GM12878 (cell line): ENCODE measurements at regions not wholly inside any gene's neighbourhood (a gene's known extent, or its start where the extent isn't known, plus 50 kb on each side); places are given as distances from the start of the nearest gene placed in this dataset.

Experiments used
- ATAC-seq: fragments of 200-7000 bp; cut with Tn5 transposase; 3 replicates; pipeline ENCODE4 v1.9.1; 2020; ENCODE audit warnings: mild to moderate bottlenecking, moderate library complexity
- BruUV-seq: library from RNA; stranded (reverse); fragments of 400-500 nt; replicated peaks from 2 replicates; lab custom pipeline; 2021; lab: Mats Ljungman, UMichigan
- CTCF ChIA-PET: fragments of 300-600 bp; sonication (Branson Sonifier 250); formaldehyde crosslinking; extraction: SDS; loops from one replicate; lab custom pipeline; 2021; ENCODE audit warnings: inconsistent platforms; lab: Yijun Ruan, JAX
- POLR2A ChIA-PET: fragments of 350-600 bp; formaldehyde crosslinking; extraction: SDS; loops from one replicate; lab custom pipeline; 2021; ENCODE audit warnings: inconsistent platforms; lab: Charles Lee
- RAD21 ChIA-PET: fragments of 300-600 bp; sonication (Branson Sonifier 250); formaldehyde crosslinking; loops from one replicate; lab custom pipeline; 2023; ENCODE audit warnings: antibody characterized with exemption; ENCODE audit not compliant: unreplicated experiment; lab: Charles Lee
- SMC1A ChIA-PET: fragments of 300-600 bp; sonication (Branson Sonifier 250); formaldehyde crosslinking; loops from one replicate; lab custom pipeline; 2023; ENCODE audit not compliant: unreplicated experiment, uncharacterized antibody; lab: Charles Lee
- DNase-seq: peaks from one replicate; pipeline ENCODE4 v3.0.0-alpha.2; 2011; ENCODE audit warnings: low read depth, low spot score
- FAIRE-seq: peaks from 3 replicates; lab custom pipeline; 2011; peaks lifted over from hg19 to GRCh38; lab: Jason Lieb, UNC
- H2AFZ ChIP-seq: 2 replicates; pipeline ENCODE4 v1.6.0; 2011; ENCODE audit warnings: low read depth, low read length, control low read depth; ENCODE audit not compliant: control insufficient read depth
- H3K27ac ChIP-seq: 2 replicates; pipeline ENCODE4 v1.5.1; 2011; ENCODE audit warnings: control low read depth; ENCODE audit not compliant: control insufficient read depth, insufficient read depth
- H3K27me3 ChIP-seq, 2 experiments: replicated peaks in 1 of 2; 2 replicates each; pipeline versions ENCODE4 v1.6.0 to v1.6.1; 2011; ENCODE audit warnings: low read length in 1 of 2; ENCODE audit not compliant: control insufficient read depth in 2 of 2, insufficient read depth in 2 of 2
- H3K36me3 ChIP-seq, 2 experiments: 2 replicates each; pipeline ENCODE4 v1.5.1; 2011; ENCODE audit warnings: low read length in 1 of 2; ENCODE audit not compliant: control insufficient read depth in 2 of 2, insufficient read depth in 2 of 2
- H3K4me1 ChIP-seq: 2 replicates; pipeline ENCODE4 v1.6.1; 2011; ENCODE audit warnings: mild to moderate bottlenecking, low read length, moderate library complexity, mixed read lengths; ENCODE audit not compliant: control insufficient read depth, insufficient read depth
- H3K4me2 ChIP-seq: 2 replicates; pipeline ENCODE4 v1.6.0; 2011; ENCODE audit warnings: control low read depth; ENCODE audit not compliant: control insufficient read depth, insufficient read depth
- H3K4me3 ChIP-seq: fragments of 200-600 bp; sonication (generic); 2 replicates; pipeline ENCODE4 v1.5.1; 2016
- H3K79me2 ChIP-seq: 2 replicates; pipeline ENCODE4 v1.6.0; 2011; ENCODE audit warnings: low read length; ENCODE audit not compliant: control insufficient read depth, insufficient read depth
- H3K9ac ChIP-seq: 2 replicates; pipeline ENCODE4 v1.8.0; 2011; ENCODE audit warnings: low read length, control low read depth, mixed read lengths; ENCODE audit not compliant: control insufficient read depth, insufficient read depth
- H3K9me3 ChIP-seq: replicated peaks from 3 replicates; pipeline ENCODE4 v1.5.1; 2011; ENCODE audit warnings: mild to moderate bottlenecking, low read length; ENCODE audit not compliant: control insufficient read depth, insufficient read depth
- H4K20me1 ChIP-seq: 2 replicates; pipeline ENCODE4 v1.6.0; 2011; ENCODE audit not compliant: control insufficient read depth, insufficient read depth
- CBX3 ChIP-seq: fragments of 200-600 bp; sonication (generic); IDR thresholded peaks from 2 replicates; pipeline ENCODE4 v1.6.1; 2016; ENCODE audit warnings: low read depth, borderline replicate concordance
- EED ChIP-seq: sonication (generic); IDR thresholded peaks from 2 replicates; pipeline ENCODE4 v1.6.1; 2016; ENCODE audit warnings: antibody characterized with exemption, low read depth
- ESRRA ChIP-seq: IDR thresholded peaks from 2 replicates; pipeline ENCODE4 v1.6.1; 2012; ENCODE audit warnings: mild to moderate bottlenecking, low read length, improper control_type of control experiment
- FOXM1 ChIP-seq: IDR thresholded peaks from 2 replicates; pipeline ENCODE4 v1.6.1; 2012; ENCODE audit warnings: low read depth, mild to moderate bottlenecking, inconsistent platforms, low read length, moderate library complexity
- HDAC2 ChIP-seq: fragments of 200-600 bp; sonication (generic); IDR thresholded peaks from 2 replicates; pipeline ENCODE4 v1.6.1; 2017
- HDGF ChIP-seq: fragments of 450-650 bp; IDR thresholded peaks from 2 replicates; pipeline ENCODE4 v1.6.1; 2016; ENCODE audit warnings: antibody characterized with exemption
- IKZF2 ChIP-seq, 2 experiments: fragments of 450-650 bp; IDR thresholded peaks; 2 replicates each; pipeline ENCODE4 v1.6.1; 2017; ENCODE audit warnings: mild to moderate bottlenecking in 2 of 2, moderate library complexity in 2 of 2
- LARP7 ChIP-seq: fragments of 450-650 bp; IDR thresholded peaks from 2 replicates; pipeline ENCODE4 v1.6.1; 2017; ENCODE audit warnings: mild to moderate bottlenecking
- MAX ChIP-seq: IDR thresholded peaks from 2 replicates; pipeline ENCODE4 v1.6.1; 2012; ENCODE audit warnings: low read depth, low read length, improper control_type of control experiment
- MXI1 ChIP-seq: fragments of 150-350 bp; IDR thresholded peaks from 2 replicates; pipeline ENCODE4 v1.6.1; 2011; ENCODE audit warnings: low read depth, mild to moderate bottlenecking, inconsistent platforms, low read length, improper control_type of control experiment
- PBX3 ChIP-seq: IDR thresholded peaks from 2 replicates; pipeline ENCODE4 v1.6.1; 2011; ENCODE audit warnings: mild to moderate bottlenecking, low read depth, low read length, moderate library complexity; ENCODE audit not compliant: insufficient replicate concordance
- RELB ChIP-seq: fragments of 450-650 bp; IDR thresholded peaks from 2 replicates; pipeline ENCODE4 v1.6.1; 2017; ENCODE audit warnings: low read depth, mild to moderate bottlenecking, moderate library complexity
- SMC3 ChIP-seq: IDR thresholded peaks from 2 replicates; pipeline ENCODE4 v1.6.1; 2011; ENCODE audit warnings: low read length, improper control_type of control experiment, borderline replicate concordance
- SREBF1 ChIP-seq: IDR thresholded peaks from 2 replicates; pipeline ENCODE4 v1.6.1; 2012; ENCODE audit warnings: mild to moderate bottlenecking, low read length
- ZBTB33 ChIP-seq: fragments of 450-650 bp; IDR thresholded peaks from 2 replicates; pipeline ENCODE4 v1.6.1; 2017; ENCODE audit warnings: mild to moderate bottlenecking
- ZBTB40 ChIP-seq: fragments of 450-650 bp; IDR thresholded peaks from 2 replicates; pipeline ENCODE4 v1.6.1; 2016; ENCODE audit warnings: mild to moderate bottlenecking, moderate library complexity, borderline replicate concordance
- in situ Hi-C: fragments of 300-500 bp; cut with MboI; formaldehyde crosslinking; loops from 9 replicates; pipeline ENCODE4 v1.14.3; 2018; ENCODE audit warnings: mixed read lengths
- intact Hi-C: fragments of 100-400 bp; cut with micrococcal nuclease; formaldehyde crosslinking; loops from one replicate; pipeline ENCODE4 v1.14.2; 2022; ENCODE audit not compliant: unreplicated experiment

- TF ChIP-seq ZBTB33, result no peak
Observed at GRCh38 chr1:170318141-170318540, 172.4 kb downstream of the NTMT2 start (continued).

- H3K9me3 ChIP-seq, result no peaks in the 10 kb centered on the region
- no peaks in the 10 kb centered on the region for H3K4me1 ChIP-seq
- H3K9ac ChIP-seq, result no peak overlapping the region
- no peaks in the 10 kb centered on the region for H3K36me3 ChIP-seq
- no peak for DNase-seq
- no peak overlapping the region for H3K4me2 ChIP-seq
- H4K20me1 ChIP-seq, result no peaks in the 10 kb centered on the region
- H3K79me2 ChIP-seq, result no peaks in the 10 kb centered on the region
- intact Hi-C loops (no loop called here), in situ Hi-C loops (no loop called here)
- RAD21 ChIA-PET, result interaction anchor here (1.1 kb wide), 1 partner anchor 14 kb away, joined by 3 read pairs; no protein-coding TSS in a partner anchor
- CTCF ChIA-PET, result interaction anchor here (0.9 to 1.7 kb wide), 4 partner anchors 9 to 611 kb away, joined by 3 to 7 read pairs (median 4); no protein-coding TSS in a partner anchor
- no peak overlapping the region for H3K4me3 ChIP-seq
- POLR2A ChIA-PET, result no interaction called here
- no TSS peak for BruUV-seq
- H2AFZ ChIP-seq, result no peak overlapping the region
- no peak for ATAC-seq
- no peak overlapping the region for H3K27ac ChIP-seq
- H3K27me3 ChIP-seq, result no peaks in the 10 kb centered on the region
- no peak for FAIRE-seq
- SMC1A ChIA-PET, result interaction anchor here (1.0 to 3.2 kb wide), 12 partner anchors 7 to 82 kb away, joined by 3 to 12 read pairs (median 4); no protein-coding TSS in a partner anchor
- TF ChIP-seq RELB, result no peak
- no peak for TF ChIP-seq SMC3
- no peak for TF ChIP-seq LARP7
- TF ChIP-seq IKZF2 (IDR thresholded peaks at IDR 0.05), result no peak
- no peak for TF ChIP-seq MXI1
- no peak for TF ChIP-seq EED
- TF ChIP-seq MAX, result no peak
- no peak for TF ChIP-seq HDGF
- TF ChIP-seq HDAC2, result no peak
- no peak for TF ChIP-seq FOXM1
- no peak for TF ChIP-seq SREBF1
- TF ChIP-seq PBX3, result no peak
- TF ChIP-seq ZBTB40, result no peak
- no peak for TF ChIP-seq CBX3
- no peak for TF ChIP-seq ESRRA
Observed at GRCh38 chr1:170318736-170319135, 173.0 kb downstream of the NTMT2 start.
